Esophagus squamous epithelium (tissue), 4 donors: ENCODE measurements at regions not wholly inside any gene's neighbourhood (a gene's known extent, or its start where the extent isn't known, plus 50 kb on each side); places are given as distances from the start of the nearest gene placed in this dataset.

Source experiments
- POLR2A ChIP-seq, 4 donors: fragments of 450-650 bp; IDR thresholded peaks; one replicate each; pipeline ENCODE4 v1.6.1; 2017; ENCODE audit warnings: antibody characterized with exemption in 4 of 4, mild to moderate bottlenecking in 4 of 4, moderate library complexity in 3 of 4
- TF ChIP-seq, protein P1 (sequence below), 6 experiments: fragments of 450-650 bp in 4 of 6; fragments of 200-600 bp in 2 of 6; sonication (generic) in 2 of 6; IDR thresholded peaks; one replicate each; pipeline ENCODE4 v1.5.1; 2016 to 2019; ENCODE audit warnings: antibody characterized with exemption in 6 of 6, mild to moderate bottlenecking in 4 of 6, moderate library complexity in 4 of 6

DNA sequence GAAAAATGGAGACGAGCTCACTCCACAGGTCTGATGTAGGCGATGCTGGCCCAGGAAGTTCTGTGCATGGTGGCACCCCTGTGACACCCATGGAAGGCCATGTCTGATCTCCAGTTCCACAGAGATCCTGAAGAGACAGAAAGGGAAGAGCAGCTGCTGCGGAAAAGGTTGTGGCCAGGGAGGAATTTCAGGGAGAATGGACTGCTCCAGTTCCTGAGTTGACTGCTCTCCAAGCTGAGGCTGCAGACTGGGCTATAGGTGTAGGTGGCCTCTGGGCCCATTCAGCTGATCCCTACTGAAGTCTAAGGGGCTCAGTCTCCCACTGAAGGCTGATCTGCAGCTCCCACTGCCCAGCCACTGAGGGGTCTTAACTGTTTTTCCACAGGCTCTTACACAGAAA lies 89.2 kb downstream of the ETS2 start:
- TF ChIP-seq, protein P1, sequence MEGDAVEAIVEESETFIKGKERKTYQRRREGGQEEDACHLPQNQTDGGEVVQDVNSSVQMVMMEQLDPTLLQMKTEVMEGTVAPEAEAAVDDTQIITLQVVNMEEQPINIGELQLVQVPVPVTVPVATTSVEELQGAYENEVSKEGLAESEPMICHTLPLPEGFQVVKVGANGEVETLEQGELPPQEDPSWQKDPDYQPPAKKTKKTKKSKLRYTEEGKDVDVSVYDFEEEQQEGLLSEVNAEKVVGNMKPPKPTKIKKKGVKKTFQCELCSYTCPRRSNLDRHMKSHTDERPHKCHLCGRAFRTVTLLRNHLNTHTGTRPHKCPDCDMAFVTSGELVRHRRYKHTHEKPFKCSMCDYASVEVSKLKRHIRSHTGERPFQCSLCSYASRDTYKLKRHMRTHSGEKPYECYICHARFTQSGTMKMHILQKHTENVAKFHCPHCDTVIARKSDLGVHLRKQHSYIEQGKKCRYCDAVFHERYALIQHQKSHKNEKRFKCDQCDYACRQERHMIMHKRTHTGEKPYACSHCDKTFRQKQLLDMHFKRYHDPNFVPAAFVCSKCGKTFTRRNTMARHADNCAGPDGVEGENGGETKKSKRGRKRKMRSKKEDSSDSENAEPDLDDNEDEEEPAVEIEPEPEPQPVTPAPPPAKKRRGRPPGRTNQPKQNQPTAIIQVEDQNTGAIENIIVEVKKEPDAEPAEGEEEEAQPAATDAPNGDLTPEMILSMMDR (IDR thresholded peaks at IDR 0.05): no peak
- no peak for TF ChIP-seq POLR2A (IDR thresholded peaks at IDR 0.05)
